GM23248 (cell line): ENCODE measurements at regions not wholly inside any gene's neighbourhood (a gene's known extent, or its start where the extent isn't known, plus 50 kb on each side); places are given as distances from the start of the nearest gene placed in this dataset.

Source experiments
- EZH2 ChIP-seq: fragments of 200-600 bp; sonication (generic); IDR thresholded peaks from 2 replicates; pipeline ENCODE4 v1.6.1; 2018; ENCODE audit warnings: antibody characterized with exemption, mild to moderate bottlenecking; ENCODE audit not compliant: insufficient read depth, poor library complexity, severe bottlenecking
- EZH2phosphoT487 ChIP-seq: fragments of 200-600 bp; sonication (generic); IDR thresholded peaks from 2 replicates; pipeline ENCODE4 v1.6.1; 2018; ENCODE audit warnings: antibody characterized with exemption, moderate library complexity, mild to moderate bottlenecking, low read depth; ENCODE audit not compliant: insufficient read depth

DNA sequence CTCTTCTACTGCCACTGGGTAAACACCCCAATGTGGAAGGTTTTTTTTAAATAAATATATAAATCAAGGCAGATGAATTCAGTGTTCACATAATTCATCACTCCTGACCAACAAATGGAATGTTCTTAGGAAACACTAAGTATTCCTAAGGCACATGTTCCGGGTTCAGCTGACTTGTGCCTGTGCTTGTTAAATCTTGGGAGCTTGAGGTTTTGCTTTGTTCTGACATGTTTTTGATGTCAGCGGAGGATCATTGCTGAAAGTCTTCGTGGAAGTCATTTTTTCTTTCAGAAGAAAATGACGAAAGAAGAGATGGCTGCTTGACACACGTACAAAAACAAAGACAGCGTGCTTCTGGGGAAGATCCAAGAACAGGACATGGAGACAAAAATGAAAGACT lies 185.8 kb downstream of the MZT1 start:
- TF ChIP-seq EZH2phosphoT487 (no peak), EZH2 (no peak)
